ENCODE measurements at regions not wholly inside any gene's neighbourhood (a gene's known extent, or its start where the extent isn't known, plus 50 kb on each side); places are given as distances from the start of the nearest gene placed in this dataset.
"Not testable (repeated sequence)": the region's sequence is repeated elsewhere in the genome, so short reads cannot be mapped to it uniquely, and the experiment has no call there.

DNA sequence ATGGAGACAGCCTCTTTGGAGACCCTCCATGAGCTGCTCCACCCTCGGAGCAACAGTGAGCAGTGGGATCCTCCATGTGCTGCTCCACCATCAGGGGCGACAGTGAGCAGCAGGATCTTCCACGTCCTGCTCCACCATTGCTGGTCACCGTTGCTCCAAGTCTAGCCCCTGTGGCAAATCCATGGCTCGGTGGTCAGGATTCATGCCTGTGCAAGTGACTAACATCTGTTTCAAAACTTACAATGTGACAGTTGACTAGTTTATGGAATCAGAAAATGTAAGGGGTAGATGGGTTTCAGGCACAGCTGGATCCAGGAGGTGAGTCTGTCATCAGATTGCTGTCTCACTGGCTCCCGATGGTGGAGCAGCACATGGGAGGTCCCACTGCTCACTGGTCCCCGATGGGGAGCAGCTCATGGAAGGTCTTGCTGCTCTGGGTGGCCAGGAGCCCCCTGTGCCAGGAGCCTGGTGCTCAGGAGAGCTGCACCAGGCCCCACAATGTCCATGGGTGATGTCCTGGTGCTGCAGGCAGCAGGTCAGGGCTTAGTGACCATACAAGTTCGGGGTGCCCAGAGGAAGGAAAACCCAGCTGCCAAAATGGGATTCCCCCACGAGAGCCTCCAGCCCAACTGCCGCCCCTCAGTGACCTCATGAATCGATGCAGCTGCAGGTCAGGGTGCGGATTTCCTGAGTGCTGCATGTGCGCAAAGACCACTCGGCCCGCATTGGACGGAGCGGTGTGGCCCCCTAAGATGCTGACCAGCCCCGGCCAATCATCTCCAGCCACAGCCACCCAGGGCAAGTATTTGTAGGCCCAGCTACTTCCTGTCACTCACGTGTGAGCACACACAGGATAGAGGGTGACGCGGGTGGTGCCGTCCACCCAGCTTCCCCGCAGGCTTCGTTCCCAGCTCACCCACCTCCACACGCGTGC is 116.5 kb upstream of the OTOS start:
- no peak overlapping the region for H3K4me3 ChIP-seq
- in situ Hi-C loops (cut with MboI; ENCODE audit: low pct_unique_long_range_greater_than_20kb in 2 of 9, low sequenced_read_pairs in 9 of 9, unreplicated experiment in 9 of 9): no loop called here
- H3K27ac ChIP-seq: no peak overlapping the region
- 40 to 100% (median 88%) methylated on average over 1 to 12 of the region's 26 CpGs; no CpG with 5 or more reads in 1 of the 10 experiments for WGBS, 10 experiments
- H3K4me1 ChIP-seq (replicated peaks in 1 of 2): peaks cover 3 to 16% of the 10 kb centered on the region in 2 donors
- no peak for ATAC-seq (replicated peaks in 6 of 8)

DNA sequence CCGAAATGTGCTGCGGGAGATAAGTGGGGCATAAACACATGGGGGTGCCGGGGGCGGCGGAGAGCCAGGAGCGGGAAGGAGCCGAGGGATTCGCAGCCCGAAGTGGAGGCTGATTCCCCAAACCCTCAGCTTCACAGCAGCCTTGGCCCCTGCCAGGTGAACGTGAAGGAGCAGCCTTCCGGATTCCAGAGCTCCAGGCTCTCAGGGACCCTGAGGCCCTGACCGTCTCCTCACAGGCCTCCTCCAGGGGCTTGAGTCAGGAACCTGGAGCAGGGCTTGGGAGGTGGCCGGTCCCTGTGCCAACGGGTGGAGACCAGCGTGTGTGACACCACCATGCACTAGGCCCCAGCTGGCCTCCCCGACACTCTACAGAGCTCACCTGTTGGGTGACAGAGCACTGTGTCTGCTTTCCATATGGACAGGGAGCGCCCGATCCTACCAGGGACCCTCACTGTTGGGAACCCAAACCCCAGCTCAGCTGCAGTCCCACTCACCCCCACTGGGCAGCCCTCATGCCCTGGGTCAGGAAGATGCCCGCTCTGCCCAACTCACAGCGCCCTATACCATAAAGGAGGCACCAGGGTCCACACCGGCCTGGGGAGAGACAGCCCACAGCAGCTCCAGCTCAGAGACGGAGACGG is 117.6 kb upstream of the OTOS start:
- 67 to 100% (median 95%) methylated on average over 1 to 5 of the region's 23 CpGs; no CpG with 5 or more reads in 4 of the 10 experiments for WGBS, 10 experiments
- Histone ChIP-seq H3K4me1 (replicated peaks in 1 of 2) (peaks cover 0 to 11% of the 10 kb centered on the region in 2 donors), H3K27ac (no peak overlapping the region), H3K4me3 (no peak overlapping the region)
- in situ Hi-C loops (cut with MboI; ENCODE audit: low pct_unique_long_range_greater_than_20kb in 2 of 9, low sequenced_read_pairs in 9 of 9, unreplicated experiment in 9 of 9): no loop called here
- ATAC-seq (replicated peaks in 6 of 8): peak in 1 of 8 experiments; percentile 9

DNA sequence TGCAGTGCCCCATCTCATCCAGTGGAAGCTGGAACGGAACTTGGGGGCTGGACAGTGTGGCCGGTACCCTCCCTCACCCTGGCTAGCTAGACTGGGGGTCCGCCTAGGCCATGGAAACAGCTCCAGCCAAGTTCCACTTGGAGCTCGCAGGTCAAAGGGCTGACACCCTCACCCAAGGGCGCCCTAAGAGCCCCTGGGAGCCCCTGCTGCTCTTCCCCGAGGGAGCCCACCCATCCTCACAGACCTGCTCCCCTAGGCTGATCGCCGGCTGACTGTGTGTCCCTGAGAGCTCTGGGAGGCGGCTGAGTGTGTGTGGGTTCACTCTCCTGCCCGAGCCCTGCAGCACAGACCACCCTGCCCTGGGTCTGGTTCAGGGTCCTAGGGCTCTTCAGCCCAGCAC is 118.2 kb upstream of the OTOS start:
- Histone ChIP-seq H3K27ac (no peak overlapping the region), H3K4me3 (no peak overlapping the region), H3K4me1 (replicated peaks in 1 of 2) (peaks cover 0 to 11% of the 10 kb centered on the region in 2 donors)
- 47 to 100% methylated on average over 2 of the region's 10 CpGs; no CpG with 5 or more reads in 8 of the 10 experiments for WGBS, 10 experiments
- in situ Hi-C loops (cut with MboI; ENCODE audit: low pct_unique_long_range_greater_than_20kb in 2 of 9, low sequenced_read_pairs in 9 of 9, unreplicated experiment in 9 of 9): no loop called here
- ATAC-seq (replicated peaks in 6 of 8): peak in 2 of 8 experiments; percentile 14 to 15

DNA sequence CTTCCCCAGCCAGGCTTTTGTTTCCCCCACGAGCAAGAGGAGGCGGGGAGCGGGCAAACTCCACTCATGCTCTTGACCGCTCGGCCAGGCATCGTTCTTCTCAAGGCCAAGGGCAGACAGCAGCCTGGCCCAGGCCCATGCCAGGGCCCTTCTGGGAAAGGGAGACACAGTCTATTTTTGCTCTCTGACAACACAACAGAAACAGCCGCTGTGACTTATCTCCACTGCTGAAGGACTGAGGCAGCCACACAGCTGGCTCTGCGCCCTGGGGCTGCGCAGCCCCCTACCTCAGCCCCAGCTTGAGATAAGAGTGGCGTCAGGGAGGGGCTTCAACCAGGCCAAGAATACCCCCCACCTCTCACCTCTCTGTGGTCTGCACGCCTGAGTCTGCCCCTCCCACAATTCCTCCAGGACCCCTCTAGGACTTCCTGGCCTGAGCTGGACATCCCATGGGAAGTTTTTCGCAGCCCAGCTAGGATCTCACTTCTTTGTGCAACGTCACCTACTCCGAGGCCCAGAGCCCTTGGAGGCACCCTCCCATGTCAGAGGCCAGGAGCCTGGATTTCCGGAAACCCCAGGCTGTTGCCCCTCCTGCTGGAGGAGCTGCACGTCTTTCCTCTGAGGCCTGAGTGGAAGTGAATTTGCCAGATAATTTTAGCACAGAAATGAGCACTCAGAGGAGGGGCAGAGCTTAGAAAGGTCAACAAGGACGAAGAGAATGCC is 118.9 kb upstream of the OTOS start:
- H3K27ac ChIP-seq: no peak overlapping the region
- peak in 3 of 8 experiments; percentile 8 to 25 (median 15) for ATAC-seq (replicated peaks in 6 of 8)
- peaks cover 0 to 11% of the 10 kb centered on the region in 2 donors for H3K4me1 ChIP-seq (replicated peaks in 1 of 2)
- WGBS, 10 experiments: 72 to 100% (median 86%) methylated on average over 1 to 9 of the region's 17 CpGs; no CpG with 5 or more reads in 4 of the 10 experiments
- no peak overlapping the region for H3K4me3 ChIP-seq
- in situ Hi-C loops (cut with MboI; ENCODE audit: low pct_unique_long_range_greater_than_20kb in 2 of 9, low sequenced_read_pairs in 9 of 9, unreplicated experiment in 9 of 9): no loop called here

DNA sequence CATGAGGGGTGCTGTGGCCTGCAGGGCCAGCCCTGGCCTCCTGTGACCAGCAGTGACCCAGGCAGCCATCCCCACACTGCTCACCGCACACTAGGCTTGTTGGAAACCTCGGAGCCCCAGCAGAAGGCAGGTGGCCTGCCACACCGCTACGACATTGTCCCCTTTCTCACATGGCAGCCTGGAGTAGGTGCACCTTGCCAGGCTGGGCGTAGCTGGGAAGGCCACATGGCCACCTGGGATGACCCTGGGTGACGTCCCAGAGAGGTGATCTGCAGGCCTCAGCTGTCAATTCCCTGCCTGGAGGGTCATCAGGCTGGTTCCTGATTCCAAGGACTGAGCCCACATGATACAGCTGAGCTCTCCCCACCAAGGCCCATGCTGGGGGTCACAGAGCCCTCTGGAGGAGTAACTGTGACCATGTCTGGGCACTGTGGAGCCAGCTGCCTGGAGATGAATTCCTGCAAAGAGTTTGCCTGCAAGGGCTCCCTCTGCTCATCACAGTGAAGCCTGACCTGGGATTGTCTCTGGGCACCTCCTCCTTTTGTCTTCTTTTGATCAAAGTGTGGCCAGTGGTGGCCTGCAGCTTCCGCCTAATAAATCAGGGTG is 119.6 kb upstream of the OTOS start:
- ATAC-seq (replicated peaks in 6 of 8): peak in 3 of 8 experiments; percentile 37 to 63 (median 47)
- Histone ChIP-seq H3K27ac (no peak overlapping the region), H3K4me1 (replicated peaks in 1 of 2) (peaks cover 0 to 11% of the 10 kb centered on the region in 2 donors), H3K4me3 (no peak overlapping the region)
- in situ Hi-C loops (cut with MboI; ENCODE audit: low pct_unique_long_range_greater_than_20kb in 2 of 9, low sequenced_read_pairs in 9 of 9, unreplicated experiment in 9 of 9): no loop called here
- WGBS, 10 experiments: 80 to 100% (median 80%) methylated on average over 1 to 2 of the region's 7 CpGs; no CpG with 5 or more reads in 5 of the 10 experiments

DNA sequence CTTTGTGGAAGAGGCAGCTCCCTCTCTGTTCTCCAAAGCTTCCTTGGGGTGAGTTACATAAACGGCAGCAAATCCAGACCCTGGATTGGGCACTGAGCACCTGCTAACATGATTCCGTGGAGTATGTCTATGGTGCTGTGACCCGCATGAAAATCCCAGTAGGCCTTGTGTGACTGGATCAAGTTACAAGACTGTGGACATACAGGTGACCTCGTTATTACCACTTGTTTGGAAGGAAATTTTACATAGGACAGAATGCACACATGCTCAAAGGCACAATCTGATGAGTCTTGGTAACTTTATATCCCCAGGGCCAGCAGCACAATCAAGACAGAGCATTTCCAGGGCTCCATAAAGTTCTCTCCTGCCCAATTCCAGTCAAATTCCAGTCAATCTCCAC is 120.2 kb upstream of the OTOS start:
- peaks cover 0 to 11% of the 10 kb centered on the region in 2 donors for H3K4me1 ChIP-seq (replicated peaks in 1 of 2)
- no peak overlapping the region for H3K4me3 ChIP-seq
- ATAC-seq (replicated peaks in 6 of 8): no peak
- no peak overlapping the region for H3K27ac ChIP-seq
- in situ Hi-C loops (cut with MboI; ENCODE audit: low pct_unique_long_range_greater_than_20kb in 2 of 9, low sequenced_read_pairs in 9 of 9, unreplicated experiment in 9 of 9): no loop called here
- 43 to 92% (median 70%) methylated on average over 2 to 4 of the region's 4 CpGs; no CpG with 5 or more reads in 5 of the 10 experiments for WGBS, 10 experiments

DNA sequence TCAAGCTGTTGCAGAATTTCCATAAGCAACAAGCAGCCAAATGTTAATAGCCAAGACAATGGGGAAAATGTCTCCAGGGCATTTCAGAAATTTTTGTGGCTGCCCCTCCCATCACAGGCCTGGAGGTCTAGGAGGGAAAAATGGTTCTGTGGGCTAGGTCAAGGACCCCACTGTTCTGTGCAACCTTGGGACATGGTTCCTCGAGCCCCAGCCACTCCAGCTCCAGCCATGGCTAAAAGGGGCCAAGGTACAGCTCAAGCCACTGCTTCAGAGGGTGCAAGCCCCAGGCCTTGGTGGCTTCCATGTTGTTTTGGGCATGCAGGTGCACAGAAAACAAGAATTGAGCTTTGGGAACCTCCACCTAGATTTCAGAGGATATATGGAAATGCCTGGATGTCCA is 122.1 kb upstream of the OTOS start:
- ATAC-seq (replicated peaks in 6 of 8); in situ Hi-C loops (cut with MboI; ENCODE audit: low pct_unique_long_range_greater_than_20kb in 2 of 9, low sequenced_read_pairs in 9 of 9, unreplicated experiment in 9 of 9); H3K27ac ChIP-seq; H3K4me3 ChIP-seq: not testable (repeated sequence)
- H3K4me1 ChIP-seq (replicated peaks in 1 of 2): peaks cover 0 to 11% of the 10 kb centered on the region in 2 donors
- WGBS, 10 experiments: 0 to 11% methylated on average over 1 of the region's 1 CpG; no CpG with 5 or more reads in 8 of the 10 experiments

DNA sequence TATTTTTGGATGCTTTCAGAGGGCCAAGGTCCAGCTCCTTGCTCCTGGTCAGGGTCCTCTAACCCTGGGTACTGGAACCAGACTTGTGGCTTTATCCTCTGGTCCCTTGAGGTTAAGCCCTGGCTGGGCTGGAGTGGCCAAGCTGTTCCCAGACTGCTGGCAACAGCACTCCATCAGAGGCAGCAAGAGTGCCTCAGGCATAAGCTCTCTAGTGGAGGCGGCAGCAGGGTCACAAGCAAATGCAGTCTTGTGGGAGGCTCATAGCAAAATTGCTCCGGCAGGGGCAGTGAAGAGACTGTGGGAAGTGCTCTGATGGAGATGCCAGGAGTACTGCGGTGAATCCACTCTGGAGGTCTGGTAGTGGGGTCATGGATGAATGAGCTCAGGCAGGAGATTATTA is 128.9 kb upstream of the OTOS start:
- no peak for ATAC-seq (replicated peaks in 6 of 8)
- in situ Hi-C loops (cut with MboI; ENCODE audit: low pct_unique_long_range_greater_than_20kb in 2 of 9, low sequenced_read_pairs in 9 of 9, unreplicated experiment in 9 of 9): no loop called here

DNA sequence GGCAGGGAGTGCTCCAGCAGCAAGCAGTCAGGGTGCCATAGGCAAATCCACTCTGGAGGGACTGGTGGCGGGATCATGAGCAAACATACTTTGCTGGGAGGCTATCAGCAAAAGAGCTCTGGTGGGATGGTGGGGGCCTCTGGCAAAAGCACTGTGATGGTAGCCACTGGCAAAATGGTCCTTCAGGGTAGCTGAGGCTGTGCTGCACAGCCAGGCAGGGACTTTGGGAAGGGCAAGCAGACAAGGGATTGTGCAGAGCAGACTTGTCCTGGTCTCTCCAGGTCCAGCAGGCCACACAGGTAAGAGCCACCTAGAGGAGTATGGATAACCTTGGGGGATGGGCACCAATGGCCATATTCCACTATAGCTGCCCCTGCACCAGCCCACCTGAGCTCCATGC is 129.4 kb upstream of the OTOS start:
- ATAC-seq (replicated peaks in 6 of 8): no peak
- no peak overlapping the region for H3K4me3 ChIP-seq
- no CpG with 5 or more reads among the region's 1 CpG for WGBS, 10 experiments
- H3K4me1 ChIP-seq (replicated peaks in 1 of 2): no peaks in the 10 kb centered on the region
- in situ Hi-C loops (cut with MboI; ENCODE audit: low pct_unique_long_range_greater_than_20kb in 2 of 9, low sequenced_read_pairs in 9 of 9, unreplicated experiment in 9 of 9): no loop called here
- H3K27ac ChIP-seq: no peak overlapping the region

More for the DNA sequence above, 128.9 kb upstream of the OTOS start:
- Histone ChIP-seq H3K27ac (no peak overlapping the region), H3K4me1 (replicated peaks in 1 of 2) (no peaks in the 10 kb centered on the region), H3K4me3 (no peak overlapping the region)
- WGBS, 10 experiments: 70 to 93% methylated on average over 2 of the region's 3 CpGs; no CpG with 5 or more reads in 8 of the 10 experiments

DNA sequence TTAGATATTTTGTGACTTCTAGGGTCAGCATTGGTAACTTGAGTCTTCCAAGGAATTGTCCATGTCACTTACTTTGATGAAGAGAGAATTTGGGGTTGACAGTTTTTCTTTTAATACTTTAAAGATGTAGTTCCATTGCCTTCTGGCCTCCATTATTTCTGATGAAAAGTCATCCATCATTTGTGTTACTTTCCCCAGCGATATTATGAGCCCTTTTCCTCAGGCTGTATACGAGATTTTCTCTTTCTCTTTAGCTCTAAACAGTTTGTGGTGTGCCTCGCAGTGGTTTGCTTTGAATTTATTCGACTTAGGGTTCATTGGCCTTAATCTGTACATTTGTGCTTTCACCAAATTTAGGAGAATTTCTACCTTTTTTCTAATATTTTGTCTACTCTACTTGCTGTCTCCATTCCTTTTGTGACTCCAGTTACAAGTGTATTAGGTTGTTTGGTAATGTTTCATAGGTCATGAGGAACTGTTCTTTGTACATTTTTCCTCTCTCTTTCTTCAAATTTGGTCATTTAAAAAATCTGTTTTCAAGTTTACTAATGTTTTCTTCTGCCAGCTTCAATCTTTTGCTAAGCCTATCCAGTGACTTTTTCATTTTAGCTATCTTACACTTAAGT is 131.4 kb upstream of the OTOS start:
- Histone ChIP-seq H3K27ac (no peak overlapping the region), H3K4me3 (no peak overlapping the region), H3K4me1 (replicated peaks in 1 of 2) (no peaks in the 10 kb centered on the region)
- no peak for ATAC-seq (replicated peaks in 6 of 8)
- 0 to 100% (median 58%) methylated on average over 1 to 4 of the region's 4 CpGs for WGBS, 10 experiments
- in situ Hi-C loops (cut with MboI; ENCODE audit: low pct_unique_long_range_greater_than_20kb in 2 of 9, low sequenced_read_pairs in 9 of 9, unreplicated experiment in 9 of 9): no loop called here

DNA sequence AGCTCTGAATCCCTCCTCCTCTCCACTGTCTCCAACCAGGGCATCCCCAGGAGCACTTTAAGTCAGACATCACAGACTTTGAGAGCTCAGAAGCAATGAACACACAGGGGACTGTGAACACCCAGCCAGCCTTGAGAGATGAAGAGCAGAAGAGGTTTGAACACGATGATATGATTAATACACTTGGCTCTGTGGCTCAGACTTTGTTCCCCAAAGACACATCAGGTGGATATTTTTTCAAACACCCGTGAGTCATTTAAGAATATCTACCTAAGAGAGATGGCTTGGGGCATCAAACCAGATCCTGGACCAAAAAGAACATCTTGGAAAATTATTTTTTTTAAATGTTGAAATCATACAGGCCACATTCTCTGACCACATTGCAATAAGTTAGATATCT is 134.9 kb upstream of the OTOS start:
- in situ Hi-C loops (cut with MboI; ENCODE audit: low pct_unique_long_range_greater_than_20kb in 2 of 9, low sequenced_read_pairs in 9 of 9, unreplicated experiment in 9 of 9): no loop called here
- Histone ChIP-seq H3K27ac (no peak overlapping the region), H3K4me1 (replicated peaks in 1 of 2) (no peaks in the 10 kb centered on the region), H3K4me3 (no peak overlapping the region)
- 0 to 80% (median 50%) methylated on average over 1 to 2 of the region's 2 CpGs; no CpG with 5 or more reads in 3 of the 10 experiments for WGBS, 10 experiments
- no peak for ATAC-seq (replicated peaks in 6 of 8)

DNA sequence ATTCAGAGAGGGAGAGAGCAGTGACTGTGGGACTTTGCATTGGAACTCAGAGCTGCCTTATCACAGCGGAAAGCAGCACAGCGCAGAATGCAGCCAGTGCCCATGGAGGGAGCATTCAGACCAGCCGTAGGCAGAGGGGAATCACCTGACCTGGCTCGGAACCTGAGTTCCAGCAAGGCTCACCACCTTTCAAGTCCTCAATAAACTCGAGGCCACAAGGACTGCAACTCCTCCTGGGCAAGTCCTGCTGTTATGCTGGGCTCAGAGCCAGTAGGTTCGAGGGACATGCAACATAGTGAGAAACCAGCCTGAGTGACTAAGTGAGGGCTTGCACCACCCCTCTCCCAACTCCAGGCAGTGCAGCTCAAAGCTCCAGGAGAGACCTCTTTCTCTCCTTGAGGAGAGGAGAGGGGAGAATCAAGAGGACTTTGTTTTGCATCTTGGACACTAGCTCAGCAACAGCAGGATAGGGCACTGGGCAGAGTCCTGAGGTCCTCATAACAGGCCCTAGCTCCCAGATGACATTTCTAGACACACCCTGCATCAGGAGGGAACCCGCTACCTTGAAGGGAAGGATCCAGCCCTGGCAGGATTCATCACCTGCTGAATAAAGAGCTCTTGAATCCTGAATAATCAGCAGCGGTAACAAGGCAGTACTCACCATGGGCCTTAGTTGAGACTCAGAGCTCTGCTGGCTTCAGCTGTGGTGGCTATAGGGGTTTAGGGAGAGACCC is 136.8 kb upstream of the OTOS start:
- H3K27ac ChIP-seq: no peak overlapping the region
- no peak overlapping the region for H3K4me3 ChIP-seq
- no peaks in the 10 kb centered on the region for H3K4me1 ChIP-seq (replicated peaks in 1 of 2)
- peak in 2 of 8 experiments; percentile 74 to 84 for ATAC-seq (replicated peaks in 6 of 8)
- in situ Hi-C loops (cut with MboI; ENCODE audit: low pct_unique_long_range_greater_than_20kb in 2 of 9, low sequenced_read_pairs in 9 of 9, unreplicated experiment in 9 of 9): no loop called here
- 0 to 100% (median 58%) methylated on average over 1 to 5 of the region's 8 CpGs; no CpG with 5 or more reads in 2 of the 10 experiments for WGBS, 10 experiments

Measured in motor neuron (in vitro differentiated cells).